Left lung (tissue), 4 donors: ENCODE measurements at regions not wholly inside any gene's neighbourhood (a gene's known extent, or its start where the extent isn't known, plus 50 kb on each side); places are given as distances from the start of the nearest gene placed in this dataset.

ENCODE experiments used
- ATAC-seq: fragments of 200-7000 bp; cut with Tn5 transposase; one replicate; pipeline ENCODE4 v1.9.1; 2020; ENCODE audit warnings: moderate library complexity
- DNase-seq, 4 donors: peaks; one replicate each; pipeline ENCODE4 v3.0.0-alpha.2; 2013 to 2020
- H3K27ac ChIP-seq, 2 donors: fragments of 200-600 bp; sonication (generic) in 1 of 2; one replicate each; pipeline versions ENCODE4 v1.5.0 to v1.8.0; 2020 to 2021
- H3K27me3 ChIP-seq, 2 donors: fragments of 200-600 bp; sonication (generic) in 1 of 2; one replicate each; pipeline versions ENCODE4 v1.5.0 to v1.8.0; 2020 to 2021
- H3K36me3 ChIP-seq, 2 donors: fragments of 200-600 bp; sonication (generic) in 1 of 2; one replicate each; pipeline versions ENCODE4 v1.5.0 to v1.8.0; 2020 to 2021
- H3K4me1 ChIP-seq, 2 donors: fragments of 200-600 bp; one replicate each; pipeline ENCODE4 v1.8.0; 2021
- H3K4me3 ChIP-seq, 2 donors: fragments of 200-600 bp; sonication (generic) in 1 of 2; one replicate each; pipeline versions ENCODE4 v1.5.0 to v1.8.0; 2020 to 2021; ENCODE audit warnings: mild to moderate bottlenecking in 1 of 2
- H3K9me3 ChIP-seq, 2 donors: fragments of 200-600 bp; sonication (generic) in 1 of 2; one replicate each; pipeline versions ENCODE4 v1.5.0 to v1.8.0; 2020 to 2021
- intact Hi-C, 2 donors: fragments of 100-400 bp; cut with DNase I; formaldehyde crosslinking; loops; one replicate each; pipeline versions ENCODE4 v1.11.2 to v1.14.2; 2022
- TF ChIP-seq, protein P1 (sequence below), 2 donors: fragments of 200-600 bp; sonication (generic) in 1 of 2; IDR thresholded peaks; one replicate each; pipeline versions ENCODE4 v1.5.0 to v1.8.0; 2021; ENCODE audit warnings: antibody characterized with exemption in 2 of 2
- donor health status: DM: no; HTN: yes; CAD: no.
- donor health status: DM: no; HTN: no; CAD: no.

GRCh38 chr6:21992178-21992967, 304.5 kb downstream of the PRL start:
- no peak overlapping the region for H3K27ac ChIP-seq
- DNase-seq (no peak), ATAC-seq (peak; percentile 32)
- TF ChIP-seq, protein P1, sequence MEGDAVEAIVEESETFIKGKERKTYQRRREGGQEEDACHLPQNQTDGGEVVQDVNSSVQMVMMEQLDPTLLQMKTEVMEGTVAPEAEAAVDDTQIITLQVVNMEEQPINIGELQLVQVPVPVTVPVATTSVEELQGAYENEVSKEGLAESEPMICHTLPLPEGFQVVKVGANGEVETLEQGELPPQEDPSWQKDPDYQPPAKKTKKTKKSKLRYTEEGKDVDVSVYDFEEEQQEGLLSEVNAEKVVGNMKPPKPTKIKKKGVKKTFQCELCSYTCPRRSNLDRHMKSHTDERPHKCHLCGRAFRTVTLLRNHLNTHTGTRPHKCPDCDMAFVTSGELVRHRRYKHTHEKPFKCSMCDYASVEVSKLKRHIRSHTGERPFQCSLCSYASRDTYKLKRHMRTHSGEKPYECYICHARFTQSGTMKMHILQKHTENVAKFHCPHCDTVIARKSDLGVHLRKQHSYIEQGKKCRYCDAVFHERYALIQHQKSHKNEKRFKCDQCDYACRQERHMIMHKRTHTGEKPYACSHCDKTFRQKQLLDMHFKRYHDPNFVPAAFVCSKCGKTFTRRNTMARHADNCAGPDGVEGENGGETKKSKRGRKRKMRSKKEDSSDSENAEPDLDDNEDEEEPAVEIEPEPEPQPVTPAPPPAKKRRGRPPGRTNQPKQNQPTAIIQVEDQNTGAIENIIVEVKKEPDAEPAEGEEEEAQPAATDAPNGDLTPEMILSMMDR (IDR thresholded peaks at IDR 0.05) = no peak
- no peaks in the 10 kb centered on the region for H3K36me3 ChIP-seq
- H3K4me3 ChIP-seq = no peak overlapping the region
- no peaks in the 10 kb centered on the region for H3K27me3 ChIP-seq
- no peaks in the 10 kb centered on the region for H3K9me3 ChIP-seq
- peaks cover 0 to 9% of the 10 kb centered on the region in 2 donors for H3K4me1 ChIP-seq
- intact Hi-C loops = no loop called here

DNA sequence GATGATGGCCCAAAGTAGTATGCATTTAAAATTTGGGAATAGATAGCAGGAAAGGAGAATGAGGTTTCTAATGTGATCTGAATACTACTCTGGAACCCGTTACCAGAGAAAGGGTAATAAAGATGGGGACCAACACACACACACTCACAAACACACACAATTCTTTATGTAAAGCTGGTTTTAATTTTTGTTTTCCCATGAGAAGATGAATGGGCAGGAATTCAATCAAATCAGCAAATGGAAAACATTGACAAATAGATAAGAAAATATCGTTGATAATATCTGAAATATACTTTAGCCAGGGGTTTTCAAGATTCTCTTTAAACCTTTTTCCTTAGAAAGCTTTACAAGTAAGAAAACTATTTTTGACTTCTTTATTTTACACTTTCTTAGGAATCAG, 303.0 kb downstream of the PRL start:
- DNase-seq = no peak
- H3K4me3 ChIP-seq = no peak overlapping the region
- H3K9me3 ChIP-seq = no peaks in the 10 kb centered on the region
- intact Hi-C loops = no loop called here
- TF ChIP-seq, protein P1 (IDR thresholded peaks at IDR 0.05) = no peak
- H3K4me1 ChIP-seq = peaks cover 0 to 6% of the 10 kb centered on the region in 2 donors
- no peaks in the 10 kb centered on the region for H3K27me3 ChIP-seq
- H3K36me3 ChIP-seq = no peaks in the 10 kb centered on the region
- no peak overlapping the region for H3K27ac ChIP-seq
- ATAC-seq = no peak

GRCh38 chr6:21994821-21995220, 302.0 kb downstream of the PRL start:
- ATAC-seq = no peak
- Histone ChIP-seq H3K4me3 (no peak overlapping the region), H3K9me3 (no peaks in the 10 kb centered on the region), H3K27me3 (no peaks in the 10 kb centered on the region), H3K4me1 (peaks cover 0 to 7% of the 10 kb centered on the region in 2 donors), H3K27ac (no peak overlapping the region), H3K36me3 (no peaks in the 10 kb centered on the region)
- intact Hi-C loops = no loop called here
- no peak for DNase-seq
- TF ChIP-seq, protein P1 (IDR thresholded peaks at IDR 0.05) = no peak

- intact Hi-C loops = no loop called here
- DNase-seq = no peak
- H3K9me3 ChIP-seq = no peaks in the 10 kb centered on the region
- H3K36me3 ChIP-seq = no peaks in the 10 kb centered on the region
- H3K4me1 ChIP-seq = peaks cover 0 to 7% of the 10 kb centered on the region in 2 donors
- no peak for ATAC-seq
- TF ChIP-seq, protein P1 (IDR thresholded peaks at IDR 0.05) = no peak
- no peak overlapping the region for H3K4me3 ChIP-seq
- no peaks in the 10 kb centered on the region for H3K27me3 ChIP-seq
- no peak overlapping the region for H3K27ac ChIP-seq
These were observed 301.5 kb downstream of the PRL start for GRCh38 chr6:21995318-21995717.

- no peak for ATAC-seq
- DNase-seq = no peak
- Histone ChIP-seq H3K36me3 (no peaks in the 10 kb centered on the region), H3K4me1 (peaks cover 0 to 7% of the 10 kb centered on the region in 2 donors), H3K4me3 (no peak overlapping the region), H3K27ac (peak overlapping the region in 1 of 2 donors; percentile 55), H3K9me3 (no peaks in the 10 kb centered on the region), H3K27me3 (no peaks in the 10 kb centered on the region)
- intact Hi-C loops = no loop called here
- TF ChIP-seq, protein P1 (IDR thresholded peaks at IDR 0.05) = no peak
These were observed 300.3 kb downstream of the PRL start for GRCh38 chr6:21996425-21997118.
